ENCODE measurements at regions not wholly inside any gene's neighbourhood (a gene's known extent, or its start where the extent isn't known, plus 50 kb on each side); places are given as distances from the start of the nearest gene placed in this dataset.
"Not testable (repeated sequence)": the region's sequence is repeated elsewhere in the genome, so short reads cannot be mapped to it uniquely, and the experiment has no call there.

DNA sequence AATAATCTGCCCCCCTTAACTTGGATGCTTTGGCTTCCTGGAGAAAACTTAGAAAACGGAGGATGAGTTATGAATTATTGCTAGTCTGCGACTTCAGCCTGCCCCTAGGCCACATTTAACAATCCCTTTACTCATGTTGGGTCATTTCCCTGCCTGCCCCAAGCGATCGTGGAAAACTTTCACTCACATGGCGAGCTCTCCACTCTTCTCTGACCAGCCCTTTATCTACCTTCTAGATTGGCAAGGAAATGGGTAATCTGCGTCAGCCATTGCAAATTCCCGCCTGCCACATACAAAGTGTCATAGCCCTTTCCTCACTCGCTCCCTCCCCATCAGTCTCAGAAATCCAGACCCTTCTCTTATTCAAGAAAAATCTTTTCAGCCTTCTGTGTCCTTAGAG, 154.3 kb upstream of the IRS2 start:
- no peaks in the 10 kb centered on the region for H3K4me1 Mint-ChIP-seq

DNA sequence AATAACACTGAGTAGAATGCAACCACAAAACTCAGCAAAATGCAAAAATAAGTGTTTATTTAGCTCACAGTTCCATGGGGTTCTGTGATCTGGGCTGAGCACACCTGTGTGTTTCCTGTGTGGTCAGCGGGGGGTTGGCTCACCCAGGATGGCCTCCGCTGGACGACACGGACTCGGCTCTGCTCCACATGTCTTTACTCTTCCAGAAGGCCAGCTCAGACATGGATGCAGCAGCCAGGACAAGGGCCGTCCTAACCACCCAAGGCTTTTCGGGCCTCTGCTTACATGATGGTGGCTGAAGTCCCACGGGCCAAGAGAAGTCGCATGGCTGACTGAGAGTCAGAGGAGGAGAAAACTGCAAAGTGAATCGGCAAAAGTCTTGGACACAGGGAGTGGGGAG, 153.5 kb upstream of the IRS2 start:
- no peak overlapping the region for H3K4me3 Mint-ChIP-seq
- H3K36me3 Mint-ChIP-seq: no peaks in the 10 kb centered on the region
- DNase-seq: no peak
- no peaks in the 10 kb centered on the region for H3K4me1 Mint-ChIP-seq
- H3K27me3 Mint-ChIP-seq: no peaks in the 10 kb centered on the region
- no peak for ATAC-seq (replicated peaks)
- no peak overlapping the region for H3K27ac Mint-ChIP-seq
- H3K9me3 Mint-ChIP-seq: no peaks in the 10 kb centered on the region

More for the DNA sequence above, 154.3 kb upstream of the IRS2 start:
- Mint-ChIP-seq H3K27ac (no peak overlapping the region), H3K27me3 (no peaks in the 10 kb centered on the region), H3K4me3 (no peak overlapping the region), H3K36me3 (no peaks in the 10 kb centered on the region), H3K9me3 (peaks cover 0 to 3% of the 10 kb centered on the region in 2 donors)
- no peak for DNase-seq
- no peak for ATAC-seq (replicated peaks)

DNA sequence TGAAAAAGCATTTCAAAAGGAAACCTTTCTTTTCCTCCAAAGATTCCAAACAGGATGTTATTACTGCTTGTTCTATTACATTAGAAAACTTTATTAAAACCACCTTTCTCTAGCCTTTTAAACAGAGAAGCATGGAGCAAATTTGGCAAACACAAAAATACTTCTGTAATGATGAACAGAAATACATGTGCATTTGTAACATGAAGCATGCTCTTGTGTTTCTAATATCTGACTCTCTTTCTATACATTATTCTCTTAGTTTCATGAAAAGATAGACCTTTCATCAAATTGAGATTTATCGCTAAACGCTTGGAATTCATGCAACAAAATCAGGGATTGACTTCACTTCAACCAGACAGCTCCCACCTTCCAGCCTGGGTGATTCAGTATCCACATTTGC, 152.8 kb upstream of the IRS2 start:
- peaks cover 0 to 2% of the 10 kb centered on the region in 2 donors for H3K9me3 Mint-ChIP-seq
- DNase-seq (no peak), ATAC-seq (replicated peaks) (no peak)
- no peaks in the 10 kb centered on the region for H3K4me1 Mint-ChIP-seq
- no peaks in the 10 kb centered on the region for H3K36me3 Mint-ChIP-seq
- H3K27me3 Mint-ChIP-seq: no peaks in the 10 kb centered on the region
- H3K4me3 Mint-ChIP-seq: no peak overlapping the region
- H3K27ac Mint-ChIP-seq: no peak overlapping the region

DNA sequence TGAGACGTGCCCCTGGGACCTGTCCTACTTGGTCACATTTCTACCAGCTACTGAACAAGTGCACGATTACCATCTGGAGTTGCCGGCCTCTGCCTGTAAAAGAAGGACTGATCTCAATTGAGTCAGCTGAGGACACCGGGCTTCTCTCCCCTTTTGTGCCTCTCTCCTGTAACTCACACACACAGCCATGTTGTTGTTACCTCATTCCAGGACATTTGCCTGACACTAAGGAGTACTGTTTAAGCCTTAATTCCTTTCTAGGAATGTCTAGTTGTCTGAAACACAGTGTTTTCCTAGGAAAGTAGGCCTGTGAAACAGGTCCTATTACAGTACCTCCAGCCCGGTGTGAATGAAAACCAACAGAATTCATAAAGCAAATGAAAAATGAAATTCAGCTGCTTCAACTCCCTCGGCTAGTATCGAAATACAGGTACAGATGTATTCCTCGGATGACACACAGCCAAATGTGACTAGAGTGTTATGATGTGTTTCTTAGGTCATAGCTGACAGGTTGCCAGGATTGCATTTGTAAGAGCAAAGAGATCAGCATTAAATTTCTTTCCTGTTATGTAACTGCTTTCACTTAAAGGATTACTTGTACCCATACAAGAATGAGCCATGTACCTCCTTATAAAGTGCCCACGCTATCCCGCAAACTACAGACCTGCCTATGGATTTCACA, 152.0 kb upstream of the IRS2 start:
- Mint-ChIP-seq H3K27me3 (no peaks in the 10 kb centered on the region), H3K36me3 (no peaks in the 10 kb centered on the region), H3K4me1 (no peaks in the 10 kb centered on the region), H3K9me3 (peaks cover 0 to 5% of the 10 kb centered on the region in 2 donors), H3K27ac (no peak overlapping the region), H3K4me3 (no peak overlapping the region)
- DNase-seq (no peak), ATAC-seq (replicated peaks) (no peak)

DNA sequence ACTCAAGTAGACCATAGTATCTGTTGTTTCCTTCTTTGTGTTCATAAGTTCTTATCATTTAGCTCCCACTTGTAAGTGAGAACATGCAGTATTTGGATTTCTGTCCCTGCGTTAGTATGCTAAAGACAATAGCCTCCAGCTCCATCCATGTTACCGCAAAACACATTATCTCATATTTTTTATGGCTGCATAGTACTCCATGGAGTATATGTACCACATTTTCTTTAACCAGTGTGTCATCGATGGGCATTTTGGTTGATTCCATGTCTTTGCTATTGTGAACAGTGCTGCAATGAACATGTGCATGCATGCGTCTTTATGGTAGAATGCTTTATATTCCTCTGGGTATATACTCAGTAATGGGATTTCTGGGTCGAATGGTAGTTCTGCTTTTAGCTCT, 148.1 kb upstream of the IRS2 start:
- not testable (repeated sequence) for H3K27ac Mint-ChIP-seq; H3K4me1 Mint-ChIP-seq; H3K4me3 Mint-ChIP-seq; DNase-seq; H3K36me3 Mint-ChIP-seq; H3K27me3 Mint-ChIP-seq; ATAC-seq (replicated peaks); H3K9me3 Mint-ChIP-seq

DNA sequence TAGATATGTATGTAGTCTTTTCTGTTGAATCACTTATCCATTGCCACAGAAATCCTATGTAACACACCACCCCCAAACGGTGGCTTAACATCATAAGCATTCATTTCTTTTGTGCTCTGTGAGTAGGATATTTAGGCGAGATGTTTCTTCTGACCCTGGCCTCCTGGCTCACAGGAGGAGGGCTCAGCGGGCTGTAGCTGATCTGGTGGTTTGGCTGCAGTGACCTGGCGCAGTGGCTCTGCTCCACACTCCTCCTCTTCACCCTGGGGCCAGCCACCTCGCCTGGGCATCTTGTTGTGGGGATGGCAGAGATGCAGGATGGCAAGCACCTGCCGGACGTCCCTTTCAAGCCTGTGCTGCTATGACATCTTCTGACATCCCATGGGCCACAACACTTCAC, 147.1 kb upstream of the IRS2 start:
- Mint-ChIP-seq H3K27ac (no peak overlapping the region), H3K27me3 (no peaks in the 10 kb centered on the region), H3K36me3 (no peaks in the 10 kb centered on the region), H3K4me3 (no peak overlapping the region), H3K9me3 (peaks cover 0 to 5% of the 10 kb centered on the region in 2 donors), H3K4me1 (no peaks in the 10 kb centered on the region)
- ATAC-seq (replicated peaks) (no peak), DNase-seq (no peak)

DNA sequence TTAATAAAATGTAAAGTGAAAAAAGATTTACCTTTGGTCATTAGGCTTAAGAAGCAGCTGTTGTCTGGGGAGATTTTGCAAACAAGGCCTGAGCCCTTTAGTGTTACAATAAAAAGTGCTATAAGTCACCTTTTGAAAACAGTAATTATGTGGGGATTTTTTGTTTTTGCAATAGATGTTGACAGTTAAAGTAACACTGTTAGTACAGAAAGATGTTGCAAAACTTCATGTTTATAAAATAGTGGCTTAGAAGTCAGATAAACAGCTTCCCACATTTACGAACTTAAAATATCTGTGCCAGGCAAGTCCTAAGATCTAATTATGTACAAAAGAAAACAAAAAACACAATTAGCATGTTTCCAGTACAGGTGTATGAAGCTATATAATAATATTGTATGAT, 138.0 kb upstream of the IRS2 start:
- Mint-ChIP-seq H3K27me3 (no peaks in the 10 kb centered on the region), H3K9me3 (peaks cover 0 to 3% of the 10 kb centered on the region in 2 donors), H3K36me3 (no peaks in the 10 kb centered on the region), H3K4me1 (no peaks in the 10 kb centered on the region), H3K27ac (no peak overlapping the region), H3K4me3 (no peak overlapping the region)
- DNase-seq (no peak), ATAC-seq (replicated peaks) (no peak)

DNA sequence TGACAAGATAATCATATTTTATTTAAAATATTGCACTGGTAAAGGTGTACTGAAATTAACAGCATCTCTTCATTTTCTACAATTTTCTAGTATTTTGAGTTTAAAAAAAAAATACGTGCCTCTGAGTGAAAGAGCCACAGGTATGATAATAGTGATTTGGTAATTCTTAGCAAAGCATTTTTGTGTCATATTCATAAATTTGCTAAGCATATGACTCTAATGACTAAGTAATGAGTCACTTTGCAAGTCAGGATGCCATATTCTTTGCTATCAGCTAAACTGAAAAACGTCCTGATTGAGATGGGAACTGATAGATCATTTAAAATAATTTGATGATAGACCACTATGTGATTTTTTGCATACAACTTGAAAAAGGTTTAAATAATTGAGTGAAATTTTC, 136.1 kb upstream of the IRS2 start:
- no peaks in the 10 kb centered on the region for H3K36me3 Mint-ChIP-seq
- no peak overlapping the region for H3K4me3 Mint-ChIP-seq
- no peaks in the 10 kb centered on the region for H3K27me3 Mint-ChIP-seq
- peaks cover 0 to 3% of the 10 kb centered on the region in 2 donors for H3K9me3 Mint-ChIP-seq
- H3K4me1 Mint-ChIP-seq: no peaks in the 10 kb centered on the region
- H3K27ac Mint-ChIP-seq: no peak overlapping the region
- DNase-seq (no peak), ATAC-seq (replicated peaks) (no peak)

DNA sequence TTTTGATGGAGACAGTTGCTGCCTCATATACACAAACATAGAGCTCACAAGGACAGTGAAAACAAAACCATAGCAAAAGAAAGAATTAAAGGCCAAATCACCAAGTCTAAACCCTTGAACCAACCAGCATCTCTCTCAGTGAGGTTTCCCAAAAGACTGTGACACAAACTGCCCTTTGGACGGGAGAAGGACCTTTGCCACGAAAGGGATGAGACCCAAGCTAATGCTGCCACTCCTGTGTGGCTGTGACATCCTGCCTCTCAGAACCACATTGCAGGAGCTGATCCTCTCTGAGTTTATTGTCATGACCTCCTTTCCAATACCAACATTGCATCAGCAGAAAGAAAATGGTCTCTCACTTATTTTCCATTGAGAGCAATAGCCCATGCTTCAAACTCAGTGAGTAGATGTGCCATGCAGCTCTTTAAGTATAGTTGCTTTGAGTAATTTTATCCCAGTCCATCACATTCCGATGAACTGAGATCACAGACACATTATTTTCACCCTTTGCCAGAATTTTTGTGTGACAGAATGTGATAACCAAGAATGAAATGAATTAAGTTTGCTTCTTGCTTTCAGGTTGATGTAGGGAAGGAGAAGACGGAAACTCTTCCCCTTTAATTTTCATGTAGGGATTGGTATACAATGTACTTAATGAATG, 133.5 kb upstream of the IRS2 start:
- H3K27me3 Mint-ChIP-seq: no peaks in the 10 kb centered on the region
- H3K4me1 Mint-ChIP-seq: no peaks in the 10 kb centered on the region
- H3K36me3 Mint-ChIP-seq: no peaks in the 10 kb centered on the region
- DNase-seq: no peak
- no peaks in the 10 kb centered on the region for H3K9me3 Mint-ChIP-seq
- no peak overlapping the region for H3K27ac Mint-ChIP-seq
- H3K4me3 Mint-ChIP-seq: no peak overlapping the region
- no peak for ATAC-seq (replicated peaks)

DNA sequence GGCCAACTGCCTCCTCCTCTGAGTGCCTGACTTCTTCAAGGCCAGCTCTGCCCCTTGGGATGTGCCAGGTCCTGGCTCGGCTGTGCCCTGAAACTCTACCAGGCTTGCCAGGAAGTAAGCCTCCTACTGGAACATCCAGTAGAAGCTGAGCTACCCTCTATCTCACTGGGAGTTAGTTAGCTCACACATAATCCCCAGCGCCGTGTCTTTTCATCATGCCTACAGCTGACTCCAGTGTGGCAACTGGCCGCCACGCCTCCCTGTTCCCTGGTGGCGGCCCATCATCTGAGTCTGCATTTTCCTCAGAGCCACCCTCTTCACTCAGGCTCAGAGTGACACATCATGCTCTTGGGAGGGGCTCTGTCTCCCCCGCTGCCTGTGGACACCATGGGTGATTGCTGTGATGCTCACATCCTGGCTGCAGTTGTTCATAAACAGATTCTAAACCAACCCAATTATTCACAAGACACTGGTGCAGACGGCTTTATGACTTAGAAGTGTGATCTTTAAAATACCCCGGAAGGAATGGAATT, 131.9 kb upstream of the IRS2 start:
- Mint-ChIP-seq H3K27ac (no peak overlapping the region), H3K4me1 (no peaks in the 10 kb centered on the region), H3K36me3 (no peaks in the 10 kb centered on the region), H3K9me3 (no peaks in the 10 kb centered on the region), H3K4me3 (no peak overlapping the region), H3K27me3 (no peaks in the 10 kb centered on the region)
- no peak for ATAC-seq (replicated peaks)
- DNase-seq: no peak

DNA sequence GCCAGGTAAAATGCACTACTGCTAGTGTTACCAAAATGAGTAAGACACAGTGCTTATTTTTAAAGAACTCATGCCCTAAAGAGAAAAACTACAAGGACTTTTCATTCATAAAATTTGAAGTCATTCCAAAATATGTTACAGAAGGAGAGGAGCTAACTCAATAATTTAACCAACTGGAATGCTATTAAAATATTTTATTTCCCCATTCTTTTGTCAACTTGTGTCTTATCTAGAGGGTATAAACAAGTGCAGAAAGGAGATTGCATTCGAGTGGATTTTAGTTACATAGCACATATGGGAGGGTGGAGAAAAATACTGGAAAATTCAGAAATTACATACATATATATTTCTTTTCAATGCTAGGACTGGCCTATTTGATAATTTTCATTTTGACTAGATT, 131.0 kb upstream of the IRS2 start:
- Mint-ChIP-seq H3K9me3 (no peaks in the 10 kb centered on the region), H3K27ac (no peak overlapping the region), H3K4me1 (no peaks in the 10 kb centered on the region), H3K4me3 (no peak overlapping the region), H3K27me3 (no peaks in the 10 kb centered on the region), H3K36me3 (no peaks in the 10 kb centered on the region)
- ATAC-seq (replicated peaks) (no peak), DNase-seq (no peak)

DNA sequence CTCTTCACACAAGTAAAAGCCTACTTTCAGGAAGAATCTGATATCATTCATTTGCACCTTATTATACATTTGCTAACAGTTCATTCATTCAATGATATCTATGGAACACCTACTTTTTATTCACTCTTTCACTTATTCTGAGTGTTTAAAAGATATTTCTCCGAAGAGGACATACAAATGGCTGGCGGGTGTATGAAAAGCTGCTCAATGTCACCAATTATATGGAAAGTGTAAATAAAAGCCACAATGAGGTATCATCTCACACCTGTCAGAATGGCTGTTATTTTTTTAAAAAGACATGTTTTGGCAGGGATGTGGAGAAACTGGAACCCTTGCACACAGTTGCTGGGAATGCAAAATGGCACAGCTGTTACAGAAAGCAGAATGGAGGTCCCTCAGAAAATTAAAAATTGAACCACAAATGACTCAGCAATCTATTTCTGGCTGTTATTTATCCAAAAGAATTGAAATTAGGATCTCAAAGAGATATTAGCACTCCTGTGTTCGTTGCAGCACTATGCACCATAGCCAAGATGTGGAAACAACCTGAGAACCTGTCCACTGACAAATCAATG, 127.6 kb upstream of the IRS2 start:
- Mint-ChIP-seq H3K9me3 (no peaks in the 10 kb centered on the region), H3K4me3 (no peak overlapping the region), H3K4me1 (no peaks in the 10 kb centered on the region), H3K27me3 (peaks cover 0 to 7% of the 10 kb centered on the region in 2 donors), H3K36me3 (no peaks in the 10 kb centered on the region), H3K27ac (no peak overlapping the region)
- ATAC-seq (replicated peaks): no peak
- no peak for DNase-seq

DNA sequence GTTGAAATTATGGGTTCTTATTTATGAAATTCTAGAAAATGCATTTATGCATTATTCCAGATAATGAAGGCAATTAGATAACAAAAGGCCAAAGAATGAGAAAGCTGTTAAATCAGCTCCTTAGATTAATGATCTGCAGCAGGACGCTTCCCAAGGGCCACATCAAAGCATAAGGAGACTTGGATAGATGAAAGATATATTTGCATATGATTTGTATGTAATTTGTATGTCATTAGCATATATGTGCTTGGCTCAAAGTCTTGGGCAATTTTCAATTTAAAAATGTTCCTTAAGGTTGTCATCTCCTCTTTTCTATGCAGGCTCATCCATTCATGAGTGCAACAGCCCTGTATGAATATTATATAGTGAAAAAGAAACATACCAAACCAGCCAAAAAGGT, 126.8 kb upstream of the IRS2 start:
- ATAC-seq (replicated peaks) (no peak), DNase-seq (no peak)
- Mint-ChIP-seq H3K4me3 (no peak overlapping the region), H3K9me3 (no peaks in the 10 kb centered on the region), H3K27ac (no peak overlapping the region), H3K27me3 (peaks cover 0 to 7% of the 10 kb centered on the region in 2 donors), H3K4me1 (no peaks in the 10 kb centered on the region), H3K36me3 (no peaks in the 10 kb centered on the region)

DNA sequence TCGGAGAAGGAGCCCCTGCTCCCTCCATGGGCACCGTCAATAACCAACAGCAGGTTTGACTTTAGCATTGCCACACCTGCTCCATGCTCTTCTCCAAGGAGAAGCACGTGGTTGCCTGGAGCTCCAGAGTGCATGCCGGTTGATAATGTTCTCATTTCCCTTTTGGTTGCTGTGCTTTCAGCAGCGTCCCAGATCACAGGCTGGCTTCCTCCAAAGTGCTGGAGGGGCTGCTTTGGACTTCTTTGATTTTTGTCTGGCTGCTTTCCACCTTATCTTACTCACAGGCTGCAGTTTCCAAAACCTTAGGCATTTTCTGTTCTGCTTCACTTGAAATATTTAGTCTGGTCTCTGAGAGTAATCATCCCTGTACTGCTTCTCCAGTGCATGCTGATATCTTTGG, 123.8 kb upstream of the IRS2 start:
- no peak overlapping the region for H3K4me3 Mint-ChIP-seq
- no peak for DNase-seq
- no peaks in the 10 kb centered on the region for H3K4me1 Mint-ChIP-seq
- no peaks in the 10 kb centered on the region for H3K9me3 Mint-ChIP-seq
- no peaks in the 10 kb centered on the region for H3K36me3 Mint-ChIP-seq
- no peak overlapping the region for H3K27ac Mint-ChIP-seq
- peaks cover 0 to 7% of the 10 kb centered on the region in 2 donors for H3K27me3 Mint-ChIP-seq
- ATAC-seq (replicated peaks): no peak

DNA sequence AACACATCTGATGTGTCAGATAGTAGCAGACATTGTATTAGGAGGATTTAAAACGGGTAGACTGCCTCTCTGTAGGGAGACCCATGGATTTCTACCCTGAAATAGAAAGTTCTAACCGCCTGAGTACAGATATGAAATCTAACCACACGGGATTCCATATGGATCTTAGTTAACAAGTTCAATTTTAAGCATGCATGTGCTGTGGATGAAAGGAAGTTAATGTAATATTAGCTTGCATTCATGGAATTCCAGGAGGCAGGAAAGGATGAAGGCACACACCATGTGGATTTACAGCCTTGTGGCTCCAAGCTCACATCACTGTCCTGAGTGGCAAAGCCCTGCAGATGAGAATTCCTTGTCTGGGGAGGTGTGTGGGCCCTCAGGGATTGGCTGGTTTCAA, 120.6 kb upstream of the IRS2 start:
- no peak for DNase-seq
- no peaks in the 10 kb centered on the region for H3K36me3 Mint-ChIP-seq
- H3K27me3 Mint-ChIP-seq: peaks cover 0 to 13% of the 10 kb centered on the region in 2 donors
- no peaks in the 10 kb centered on the region for H3K4me1 Mint-ChIP-seq
- H3K9me3 Mint-ChIP-seq: no peaks in the 10 kb centered on the region
- H3K27ac Mint-ChIP-seq: no peak overlapping the region
- ATAC-seq (replicated peaks): no peak
- no peak overlapping the region for H3K4me3 Mint-ChIP-seq
